AG04449 (cell line): ENCODE measurements at regions not wholly inside any gene's neighbourhood (a gene's known extent, or its start where the extent isn't known, plus 50 kb on each side); places are given as distances from the start of the nearest gene placed in this dataset.

Experiments
- CTCF ChIA-PET: fragments of 350-600 bp; formaldehyde crosslinking; extraction: SDS; loops from one replicate; lab custom pipeline; 2021; ENCODE audit warnings: antibody characterized with exemption; lab: Yijun Ruan, JAX
- POLR2A ChIA-PET: fragments of 400-600, 350-600 bp; formaldehyde crosslinking; extraction: SDS; loops from one replicate; lab custom pipeline; 2020; ENCODE audit warnings: antibody characterized with exemption, inconsistent platforms; lab: Yijun Ruan, JAX
- DNase-seq: peaks from one replicate; pipeline ENCODE4 v3.0.0-alpha.2; 2010; ENCODE audit warnings: low read depth, low spot score
- H3K4me3 ChIP-seq: 2 replicates; pipeline ENCODE4 v1.5.1; 2011; ENCODE audit warnings: low read depth, mild to moderate bottlenecking, control low read depth, low read length
- CTCF ChIP-seq: IDR thresholded peaks from one replicate; pipeline ENCODE4 v1.5.1; 2011; ENCODE audit warnings: mild to moderate bottlenecking, moderate library complexity, low read length, control low read depth, inconsistent platforms; ENCODE audit not compliant: insufficient read depth; ENCODE audit errors: missing control alignments

DNA sequence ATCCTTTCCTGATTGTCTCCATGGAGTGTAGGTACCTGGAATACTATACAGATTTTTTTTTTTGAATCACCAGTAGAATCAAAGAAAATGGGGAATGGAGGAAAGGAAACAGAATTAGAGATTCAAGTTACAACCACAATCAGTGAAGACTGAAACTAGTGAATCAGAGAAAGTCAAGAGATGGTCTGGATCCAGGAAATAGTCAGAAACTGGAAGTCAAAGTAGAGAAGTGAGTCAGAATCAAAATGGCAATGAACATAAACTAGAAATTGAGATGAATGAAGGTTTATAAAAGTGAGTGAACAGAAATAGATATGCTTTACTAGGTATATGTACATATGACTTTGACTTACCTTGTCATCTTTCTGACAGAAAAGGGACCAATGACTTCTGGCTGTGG, 579.0 kb downstream of the PLCL1 start:
- no peak for DNase-seq
- no peak overlapping the region for H3K4me3 ChIP-seq
- POLR2A ChIA-PET = no interaction called here
- CTCF ChIA-PET = no interaction called here
- no peak for TF ChIP-seq CTCF

- ChIA-PET POLR2A (no interaction called here), CTCF (no interaction called here)
- H3K4me3 ChIP-seq = no peak overlapping the region
- no peak for TF ChIP-seq CTCF
- no peak for DNase-seq
Measured at GRCh38 chr2:198382811-198383210, 578.4 kb downstream of the PLCL1 start.

- ChIA-PET POLR2A (no interaction called here), CTCF (interaction anchor here (2.9 kb wide), 1 partner anchor 1109 kb away, joined by 10 read pairs; no protein-coding TSS in a partner anchor)
- no peak for DNase-seq
- no peak overlapping the region for H3K4me3 ChIP-seq
- TF ChIP-seq CTCF = no peak
Measured at GRCh38 chr2:198376677-198377076, 572.3 kb downstream of the PLCL1 start.

- no peak overlapping the region for H3K4me3 ChIP-seq
- DNase-seq = no peak
- ChIA-PET CTCF (interaction anchor here (0.8 to 2.9 kb wide), 17 partner anchors 11 to 1114 kb away, joined by 3 to 10 read pairs (median 4); no protein-coding TSS in a partner anchor), POLR2A (no interaction called here)
- no peak for TF ChIP-seq CTCF
Measured at GRCh38 chr2:198375083-198375410, 570.7 kb downstream of the PLCL1 start.

GRCh38 chr2:198374375-198375082, 570.1 kb downstream of the PLCL1 start:
- DNase-seq = peak; percentile 49
- CTCF ChIA-PET = interaction anchor here (0.8 to 2.9 kb wide), 17 partner anchors 10 to 1114 kb away, joined by 3 to 10 read pairs (median 4); no protein-coding TSS in a partner anchor
- TF ChIP-seq CTCF = peak; percentile 75
- no peak overlapping the region for H3K4me3 ChIP-seq
- POLR2A ChIA-PET = no interaction called here

DNA sequence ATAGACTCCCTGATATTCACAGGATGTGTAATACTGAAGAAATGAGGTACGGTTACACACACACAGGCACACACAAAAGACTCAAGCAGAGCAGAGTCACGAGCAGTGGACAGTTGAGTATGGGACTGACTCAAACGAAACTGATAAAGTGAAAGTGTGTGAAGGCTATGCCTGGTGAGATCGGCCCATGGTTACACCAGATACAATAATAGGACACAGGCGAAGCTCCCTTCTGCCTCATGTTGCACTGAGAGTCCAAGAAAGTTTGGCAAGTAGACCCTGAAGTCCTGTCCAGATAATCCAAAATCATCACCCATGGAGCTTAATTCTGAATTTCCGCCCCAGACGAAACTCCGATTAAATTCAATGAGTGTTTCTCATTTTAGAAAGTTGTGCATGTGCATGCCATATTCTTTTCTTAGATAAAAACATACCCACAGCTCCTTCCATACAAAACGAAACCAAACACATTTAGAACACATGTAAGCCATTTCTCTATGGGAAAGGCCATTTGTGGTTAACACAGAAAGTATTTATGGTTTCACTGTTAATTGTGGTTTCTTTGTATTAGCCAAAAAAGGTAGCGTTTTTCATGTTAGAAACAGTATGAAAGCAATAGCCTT, 567.6 kb downstream of the PLCL1 start:
- POLR2A ChIA-PET = no interaction called here
- peak overlapping the region; percentile 50 for H3K4me3 ChIP-seq
- TF ChIP-seq CTCF = no peak

More for the DNA sequence above, 567.6 kb downstream of the PLCL1 start:
- peak; percentile 26 for DNase-seq
- CTCF ChIA-PET = no interaction called here
